ENCODE measurements at regions not wholly inside any gene's neighbourhood (a gene's known extent, or its start where the extent isn't known, plus 50 kb on each side); places are given as distances from the start of the nearest gene placed in this dataset.

- Histone ChIP-seq H4K20me1 (ENCODE audit: insufficient read depth, low read length) (no peaks in the 10 kb centered on the region), H3K4me3 (ENCODE audit: insufficient read depth, low read depth, low read length) (no peak overlapping the region), H3K9me3 (ENCODE audit: control insufficient read depth, insufficient read depth, low read length) (no peaks in the 10 kb centered on the region), H2BK20ac (ENCODE audit: low read depth, low read length) (no peak overlapping the region), H4K5ac (ENCODE audit: low read depth, low read length) (no peak overlapping the region), H2BK15ac (ENCODE audit: low read depth, low read length) (no peak overlapping the region), H4K91ac (ENCODE audit: insufficient read depth, low read depth, low read length) (no peak overlapping the region), H3K9me1 (ENCODE audit: insufficient read depth, low read length) (no peaks in the 10 kb centered on the region), H3K9ac (ENCODE audit: low read depth, low read length) (no peak overlapping the region), H3K36me3 (ENCODE audit: control insufficient read depth, insufficient read depth, low read length) (no peaks in the 10 kb centered on the region), H2AK5ac (ENCODE audit: low read depth, low read length) (no peak overlapping the region), H2AK9ac (replicated peaks; ENCODE audit: low read depth, low read length, poor library complexity) (no peak overlapping the region), H4K8ac (ENCODE audit: low read depth in 2 of 2, low read length in 2 of 2) (no peak overlapping the region), H3K79me1 (ENCODE audit: low read depth in 1 of 2, low read length in 2 of 2) (no peaks in the 10 kb centered on the region), H3K14ac (replicated peaks; ENCODE audit: low read depth, low read length) (no peak overlapping the region), H2BK5ac (ENCODE audit: low read depth, low read length, poor library complexity, severe bottlenecking) (no peak overlapping the region), H2BK120ac (ENCODE audit: low read depth, low read length) (no peak overlapping the region), H3K23ac (ENCODE audit: low read depth, low read length) (no peak overlapping the region), H3K4me1 (ENCODE audit: control insufficient read depth, insufficient read depth, low read length) (no peaks in the 10 kb centered on the region), H3K18ac (ENCODE audit: low read depth, low read length) (no peak overlapping the region), H3K56ac (ENCODE audit: extremely low read depth, insufficient read depth, low read length) (no peak overlapping the region), H3K4me2 (ENCODE audit: low read depth, low read length) (no peak overlapping the region), H2AFZ (replicated peaks; ENCODE audit: low read length, poor library complexity) (no peak overlapping the region), H3K27me3 (ENCODE audit: control insufficient read depth, insufficient read depth, low read length) (no peaks in the 10 kb centered on the region), H3K4ac (ENCODE audit: low read depth, low read length) (no peak overlapping the region), H3K27ac (ENCODE audit: insufficient read depth, low read length) (no peak overlapping the region)
- intact Hi-C loops (cut with micrococcal nuclease): no loop called here
- in situ Hi-C loops (cut with MboI; ENCODE audit: low sequenced_read_pairs): no loop called here
- TF ChIP-seq POLR2A (IDR thresholded peaks at IDR 0.05; ENCODE audit: low read depth, low read length) (no peak), CEBPB (IDR thresholded peaks at IDR 0.05; ENCODE audit: low read depth, low read length) (no peak), RAD21 (IDR thresholded peaks at IDR 0.05; ENCODE audit: low read length) (no peak), FOS (IDR thresholded peaks at IDR 0.05; ENCODE audit: low read depth, low read length) (no peak), MXI1 (IDR thresholded peaks at IDR 0.05; ENCODE audit: borderline replicate concordance, low read depth, low read length) (no peak), SMC3 (IDR thresholded peaks at IDR 0.05; ENCODE audit: low read depth, low read length) (no peak), CHD1 (IDR thresholded peaks at IDR 0.05; ENCODE audit: low read depth, low read length) (no peak), BHLHE40 (IDR thresholded peaks at IDR 0.05; ENCODE audit: low read depth, low read length) (no peak), USF2 (IDR thresholded peaks at IDR 0.05; ENCODE audit: low read depth, low read length) (no peak), RFX5 (IDR thresholded peaks at IDR 0.05; ENCODE audit: low read depth, low read length) (no peak), RCOR1 (IDR thresholded peaks at IDR 0.05; ENCODE audit: insufficient replicate concordance, low read length) (no peak)
- BruUV-seq (replicated peaks): no TSS peak
- POLR2A ChIA-PET (ENCODE audit: unreplicated experiment): no interaction called here
- no peak for DNase-seq
- dilution Hi-C loops (cut with HindIII; ENCODE audit: low sequenced_read_pairs, unreplicated experiment): no loop called here
- CTCF ChIA-PET: no interaction called here
- WGBS, 2 experiments (ENCODE audit: extremely low coverage in 2 of 2, insufficient read length in 1 of 2): no CpG with 5 or more reads among the region's 3 CpGs
- ATAC-seq (ENCODE audit: low read depth): no peak
Measured at GRCh38 chr4:125003840-125004239, 291.3 kb upstream of the ANKRD50 start.

All from IMR-90 (cell line).